ENCODE measurements at regions not wholly inside any gene's neighbourhood (a gene's known extent, or its start where the extent isn't known, plus 50 kb on each side); places are given as distances from the start of the nearest gene placed in this dataset.

DNA sequence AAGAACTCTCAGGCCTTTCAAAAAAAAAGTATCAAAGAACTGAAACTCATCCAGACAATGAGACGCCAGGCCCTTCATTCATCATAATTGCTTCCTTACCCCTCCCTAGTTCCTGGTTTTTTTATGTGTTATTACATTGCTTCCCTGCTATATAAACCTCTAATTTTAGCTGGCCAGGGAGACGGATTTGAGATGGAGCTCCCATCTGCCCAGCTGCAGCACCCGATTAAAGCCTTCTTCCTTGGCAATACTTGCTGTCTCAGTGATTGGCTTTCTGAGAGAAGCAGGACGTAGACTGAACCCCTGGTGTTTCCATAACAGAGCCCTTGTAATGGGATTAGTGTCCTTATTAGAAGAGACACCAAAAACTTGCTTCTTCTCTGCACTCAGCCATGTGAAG lies 62.4 kb downstream of the BARX1 start:
- TF ChIP-seq EZH2 (IDR thresholded peaks at IDR 0.05; ENCODE audit: low read depth) (no peak), CTCF (conservative IDR thresholded peaks at IDR 0.05) (no peak)
